ENCODE measurements at regions not wholly inside any gene's neighbourhood (a gene's known extent, or its start where the extent isn't known, plus 50 kb on each side); places are given as distances from the start of the nearest gene placed in this dataset.

GRCh38 chr21:41671212-41671762 is 95.6 kb downstream of the RIPK4 start:
- DNase-seq = no peak

- no peak for DNase-seq
These were observed 96.6 kb downstream of the RIPK4 start for GRCh38 chr21:41670056-41670805.

- DNase-seq = no peak
These were observed 97.4 kb downstream of the RIPK4 start for GRCh38 chr21:41669533-41669830.

GRCh38 chr21:41668686-41669532 is 97.9 kb downstream of the RIPK4 start:
- DNase-seq = no peak

- DNase-seq = no peak
These were observed 98.8 kb downstream of the RIPK4 start for GRCh38 chr21:41668051-41668541.

GRCh38 chr21:41667136-41667535 is 99.7 kb downstream of the RIPK4 start:
- no peak for DNase-seq

- no peak for DNase-seq
These were observed 100.2 kb downstream of the RIPK4 start for GRCh38 chr21:41666641-41667081.

GRCh38 chr21:41665766-41666595 is 100.9 kb downstream of the RIPK4 start:
- no peak for DNase-seq

- peak; percentile 34 for DNase-seq
These were observed 101.7 kb downstream of the RIPK4 start for GRCh38 chr21:41664881-41665765.

GRCh38 chr21:41663805-41664788 is 102.8 kb downstream of the RIPK4 start:
- no peak for DNase-seq

GRCh38 chr21:41662761-41663160 is 104.1 kb downstream of the RIPK4 start:
- DNase-seq = no peak

- DNase-seq = no peak
These were observed 104.7 kb downstream of the RIPK4 start for GRCh38 chr21:41662161-41662560.

GRCh38 chr21:41660748-41661147 is 106.1 kb downstream of the RIPK4 start:
- DNase-seq = no peak

GRCh38 chr21:41659791-41660560 is 106.9 kb downstream of the RIPK4 start:
- DNase-seq = no peak

- no peak for DNase-seq
These were observed 109.8 kb downstream of the RIPK4 start for GRCh38 chr21:41656946-41657525.

- no peak for DNase-seq
These were observed 111.6 kb downstream of the RIPK4 start for GRCh38 chr21:41655259-41655658.

GRCh38 chr21:41653954-41654491 is 112.8 kb downstream of the RIPK4 start:
- no peak for DNase-seq

GRCh38 chr21:41653243-41653953 is 113.5 kb downstream of the RIPK4 start:
- DNase-seq = no peak
